Keratinocyte (primary cell): ENCODE measurements at regions not wholly inside any gene's neighbourhood (a gene's known extent, or its start where the extent isn't known, plus 50 kb on each side); places are given as distances from the start of the nearest gene placed in this dataset.
"Not testable (repeated sequence)": the region's sequence is repeated elsewhere in the genome, so short reads cannot be mapped to it uniquely, and the experiment has no call there.

Experiments used
- DNase-seq: peaks from one replicate; pipeline ENCODE4 v3.0.0-alpha.2; 2011; ENCODE audit warnings: low read depth, missing footprints, low spot score
- FAIRE-seq: peaks from 2 replicates; lab custom pipeline; 2011; peaks lifted over from hg19 to GRCh38; lab: Jason Lieb, UNC
- H2AFZ ChIP-seq: 2 replicates; pipeline ENCODE4 v1.6.0; 2012; ENCODE audit warnings: low read length, control low read depth, inconsistent platforms; ENCODE audit not compliant: control insufficient read depth
- H3K27ac ChIP-seq: 2 replicates; pipeline ENCODE4 v1.5.1; 2011; ENCODE audit warnings: low read length; ENCODE audit not compliant: control insufficient read depth, insufficient read depth
- H3K27me3 ChIP-seq: 3 replicates; pipeline ENCODE4 v1.6.0; 2011; ENCODE audit warnings: low read length; ENCODE audit not compliant: control insufficient read depth, insufficient read depth; ENCODE audit errors: extremely low read depth
- H3K36me3 ChIP-seq, 2 experiments: 2 replicates in 1 of 2; 3 replicates in 1 of 2; pipeline ENCODE4 v1.5.1; 2011; ENCODE audit warnings: low read length in 2 of 2, mild to moderate bottlenecking in 1 of 2; ENCODE audit not compliant: control insufficient read depth in 2 of 2, insufficient read depth in 2 of 2; ENCODE audit errors: extremely low read depth in 1 of 2
- H3K4me1 ChIP-seq: 3 replicates; pipeline ENCODE4 v1.5.1; 2011; ENCODE audit warnings: low read length; ENCODE audit not compliant: control insufficient read depth, insufficient read depth; ENCODE audit errors: extremely low read depth
- H3K4me2 ChIP-seq: 3 replicates; pipeline ENCODE4 v1.6.0; 2011; ENCODE audit warnings: low read depth, low read length; ENCODE audit not compliant: control insufficient read depth, insufficient read depth; ENCODE audit errors: extremely low read depth
- H3K4me3 ChIP-seq, 3 experiments: fragments of 200-600 bp in 1 of 3; sonication (generic) in 1 of 3; 2 replicates in 2 of 3; 3 replicates in 1 of 3; pipeline ENCODE4 v1.5.1; 2011 to 2016; ENCODE audit warnings: low read length in 3 of 3, mild to moderate bottlenecking in 3 of 3, control low read depth in 2 of 3, inconsistent platforms in 1 of 3, low read depth in 1 of 3, mixed read lengths in 1 of 3, mixed run types in 1 of 3, moderate library complexity in 1 of 3; ENCODE audit not compliant: control insufficient read depth in 2 of 3, insufficient read depth in 2 of 3; ENCODE audit errors: extremely low read depth in 1 of 3
- H3K79me2 ChIP-seq: 2 replicates; pipeline ENCODE4 v1.6.0; 2012; ENCODE audit warnings: low read length; ENCODE audit not compliant: control insufficient read depth, insufficient read depth
- H3K9ac ChIP-seq: 3 replicates; pipeline ENCODE4 v1.6.0; 2011; ENCODE audit warnings: low read length; ENCODE audit not compliant: control insufficient read depth, insufficient read depth; ENCODE audit errors: extremely low read depth
- H3K9me1 ChIP-seq: 3 replicates; pipeline ENCODE4 v1.6.0; 2011; ENCODE audit warnings: low read length; ENCODE audit not compliant: control insufficient read depth, insufficient read depth; ENCODE audit errors: extremely low read depth
- H3K9me3 ChIP-seq: 2 replicates; pipeline ENCODE4 v1.5.1; 2012; ENCODE audit warnings: low read depth, low read length; ENCODE audit not compliant: control insufficient read depth
- H4K20me1 ChIP-seq: 3 replicates; pipeline ENCODE4 v1.6.0; 2011; ENCODE audit warnings: low read length; ENCODE audit not compliant: control insufficient read depth, insufficient read depth; ENCODE audit errors: extremely low read depth
- EZH2 ChIP-seq: IDR thresholded peaks from one replicate; pipeline ENCODE4 v1.6.1; 2012; ENCODE audit warnings: inconsistent platforms, mild to moderate bottlenecking, low read length, moderate library complexity
- dilution Hi-C: fragments of 300-500 bp; cut with MboI; formaldehyde crosslinking; loops from one replicate; pipeline ENCODE4 v1.7.0; 2020; ENCODE audit warnings: low sequenced_read_pairs; ENCODE audit not compliant: extremely low pct_ligation_motif_present
- TF ChIP-seq, protein P1 (sequence below), 3 experiments: IDR thresholded peaks in 1 of 3; conservative IDR thresholded peaks in 1 of 3; optimal IDR thresholded peaks in 1 of 3; 2 replicates in 2 of 3; 3 replicates in 1 of 3; pipeline versions ENCODE3 to v1.5.1; 2011; ENCODE audit warnings: low read length in 3 of 3, mild to moderate bottlenecking in 3 of 3, moderate library complexity in 2 of 3, control low read depth in 1 of 3, inconsistent platforms in 1 of 3; ENCODE audit not compliant: insufficient read depth in 2 of 3; ENCODE audit errors: extremely low read depth in 1 of 3

DNA sequence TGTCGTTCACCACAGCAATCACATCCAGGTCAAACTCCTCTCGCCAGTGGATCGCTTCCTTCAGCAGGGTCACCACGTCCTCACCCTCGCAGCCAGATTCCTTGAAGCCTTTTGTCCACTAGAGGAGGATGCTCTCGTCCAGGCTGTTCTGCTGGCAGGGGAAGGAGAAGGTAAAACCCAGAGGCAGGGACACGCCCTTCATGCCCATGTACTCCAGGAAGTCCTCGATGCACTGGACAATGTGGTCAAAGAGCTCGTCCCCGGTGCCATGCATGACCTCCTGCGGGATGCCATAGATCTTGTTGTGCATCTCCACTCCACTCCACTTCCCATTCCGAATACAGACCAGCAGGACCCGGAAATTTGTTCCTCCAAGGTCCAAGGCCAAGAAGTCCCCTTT is 152.4 kb downstream of the TENT5D start:
- no peak for FAIRE-seq
- no peaks in the 10 kb centered on the region for H3K79me2 ChIP-seq

DNA sequence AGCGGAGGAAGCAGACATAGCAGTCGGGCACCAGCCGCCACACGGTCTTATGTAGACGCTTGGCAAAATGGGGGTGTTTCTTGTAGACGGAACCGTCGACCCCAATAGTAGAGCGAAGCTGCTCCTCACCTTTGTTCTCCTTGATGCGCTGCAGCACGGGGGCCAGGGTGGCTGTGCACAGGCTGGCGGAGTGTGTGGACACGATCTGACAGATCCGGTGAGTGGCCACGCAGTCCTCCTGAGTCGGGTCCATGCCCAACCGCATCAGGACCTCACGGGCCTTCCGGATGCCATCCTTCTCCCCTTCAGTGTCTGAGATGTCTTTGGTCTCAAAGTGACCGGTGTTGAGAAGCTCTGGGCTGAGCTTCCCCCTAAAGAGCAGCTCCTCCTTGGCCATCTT is 153.0 kb downstream of the TENT5D start:
- Histone ChIP-seq H3K79me2 (no peaks in the 10 kb centered on the region), H3K4me3 (no peak overlapping the region), H3K9me1 (no peaks in the 10 kb centered on the region), H3K27me3 (no peaks in the 10 kb centered on the region), H2AFZ (no peak overlapping the region), H3K4me1 (no peaks in the 10 kb centered on the region), H3K36me3 (no peaks in the 10 kb centered on the region), H3K9me3 (peaks cover 6% of the 10 kb centered on the region), H3K9ac (no peak overlapping the region), H3K27ac (no peak overlapping the region), H3K4me2 (no peak overlapping the region), H4K20me1 (no peaks in the 10 kb centered on the region)
- FAIRE-seq: no peak
- TF ChIP-seq, protein P1, sequence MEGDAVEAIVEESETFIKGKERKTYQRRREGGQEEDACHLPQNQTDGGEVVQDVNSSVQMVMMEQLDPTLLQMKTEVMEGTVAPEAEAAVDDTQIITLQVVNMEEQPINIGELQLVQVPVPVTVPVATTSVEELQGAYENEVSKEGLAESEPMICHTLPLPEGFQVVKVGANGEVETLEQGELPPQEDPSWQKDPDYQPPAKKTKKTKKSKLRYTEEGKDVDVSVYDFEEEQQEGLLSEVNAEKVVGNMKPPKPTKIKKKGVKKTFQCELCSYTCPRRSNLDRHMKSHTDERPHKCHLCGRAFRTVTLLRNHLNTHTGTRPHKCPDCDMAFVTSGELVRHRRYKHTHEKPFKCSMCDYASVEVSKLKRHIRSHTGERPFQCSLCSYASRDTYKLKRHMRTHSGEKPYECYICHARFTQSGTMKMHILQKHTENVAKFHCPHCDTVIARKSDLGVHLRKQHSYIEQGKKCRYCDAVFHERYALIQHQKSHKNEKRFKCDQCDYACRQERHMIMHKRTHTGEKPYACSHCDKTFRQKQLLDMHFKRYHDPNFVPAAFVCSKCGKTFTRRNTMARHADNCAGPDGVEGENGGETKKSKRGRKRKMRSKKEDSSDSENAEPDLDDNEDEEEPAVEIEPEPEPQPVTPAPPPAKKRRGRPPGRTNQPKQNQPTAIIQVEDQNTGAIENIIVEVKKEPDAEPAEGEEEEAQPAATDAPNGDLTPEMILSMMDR (optimal IDR thresholded peaks at IDR 0.05 in 1 of 3, IDR thresholded peaks at IDR 0.05 in 1 of 3, conservative IDR thresholded peaks at IDR 0.05 in 1 of 3; ENCODE audit: extremely low read depth in 1 of 3, insufficient read depth in 2 of 3, low read length in 3 of 3): no peak
- dilution Hi-C loops: no loop called here
- no peak for DNase-seq

More for the DNA sequence above, 152.4 kb downstream of the TENT5D start:
- no peaks in the 10 kb centered on the region for H3K9me1 ChIP-seq
- peaks cover 6% of the 10 kb centered on the region for H3K9me3 ChIP-seq
- no peak overlapping the region for H3K9ac ChIP-seq
- H3K4me2 ChIP-seq: no peak overlapping the region
- H2AFZ ChIP-seq: no peak overlapping the region
- no peaks in the 10 kb centered on the region for H3K27me3 ChIP-seq
- no peak for DNase-seq
- H3K4me3 ChIP-seq: no peak overlapping the region
- no peaks in the 10 kb centered on the region for H3K4me1 ChIP-seq
- H3K27ac ChIP-seq: no peak overlapping the region
- TF ChIP-seq, protein P1 (optimal IDR thresholded peaks at IDR 0.05 in 1 of 3, IDR thresholded peaks at IDR 0.05 in 1 of 3, conservative IDR thresholded peaks at IDR 0.05 in 1 of 3; ENCODE audit: extremely low read depth in 1 of 3, insufficient read depth in 2 of 3, low read length in 3 of 3): no peak
- TF ChIP-seq EZH2: no peak
- dilution Hi-C loops: no loop called here
- H3K36me3 ChIP-seq: no peaks in the 10 kb centered on the region
- H4K20me1 ChIP-seq: no peaks in the 10 kb centered on the region

DNA sequence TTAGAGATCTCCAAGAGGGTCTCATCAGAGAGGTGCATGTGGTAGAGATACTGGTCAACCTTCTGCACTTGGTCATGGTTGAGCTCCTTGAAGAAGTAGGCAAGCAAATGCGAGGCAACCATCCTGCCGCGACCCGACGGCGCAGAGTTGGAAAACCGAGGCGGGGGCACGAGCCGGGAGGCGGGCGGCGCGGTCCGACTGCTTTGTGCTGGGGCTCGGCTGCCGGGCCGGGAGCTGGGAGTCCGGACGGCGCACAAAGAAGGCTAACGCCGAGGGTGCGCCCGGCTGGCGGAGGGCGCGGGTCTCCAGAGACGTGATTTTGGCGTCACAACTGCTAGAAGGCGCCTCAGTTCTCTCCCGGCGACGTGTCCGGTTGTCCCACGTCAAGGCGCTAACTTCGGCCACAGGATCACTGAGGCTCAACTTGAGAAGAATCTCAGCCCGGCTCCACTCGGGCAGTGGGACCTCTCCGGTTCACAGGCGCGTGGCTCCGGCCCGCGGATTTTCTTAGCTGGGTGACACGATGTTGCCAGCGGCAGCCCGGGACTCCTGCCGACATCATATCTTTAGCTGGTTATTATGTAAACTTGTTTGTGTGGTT is 154.3 kb downstream of the TENT5D start:
- dilution Hi-C loops, H3K27me3 ChIP-seq, H3K4me1 ChIP-seq, H3K4me2 ChIP-seq, H3K9ac ChIP-seq, H3K4me3 ChIP-seq, H3K27ac ChIP-seq, DNase-seq, H2AFZ ChIP-seq, FAIRE-seq, H4K20me1 ChIP-seq, H3K36me3 ChIP-seq, H3K79me2 ChIP-seq, H3K9me3 ChIP-seq, H3K9me1 ChIP-seq: not testable (repeated sequence)
